ENCODE measurements at regions not wholly inside any gene's neighbourhood (a gene's known extent, or its start where the extent isn't known, plus 50 kb on each side); places are given as distances from the start of the nearest gene placed in this dataset.

- no peaks in the 10 kb centered on the region for H3K36me3 ChIP-seq (ENCODE audit: control insufficient read depth, insufficient read depth, low read length)
- peak in 1 of 6 donors; percentile 1 for DNase-seq (ENCODE audit: low read depth in 4 of 6, low spot score in 6 of 6)
- H3K9me3 ChIP-seq (ENCODE audit: control insufficient read depth, insufficient read depth, low read length) = no peaks in the 10 kb centered on the region
- peaks cover 24% of the 10 kb centered on the region for H3K27me3 ChIP-seq (ENCODE audit: control insufficient read depth, insufficient read depth, low read length)
- peak overlapping the region; percentile 47 for H3K27ac ChIP-seq (ENCODE audit: low read depth, low read length)
- peak overlapping the region; percentile 35 for H3K4me3 ChIP-seq (ENCODE audit: low read depth, low read length)
- no peaks in the 10 kb centered on the region for H3K4me1 ChIP-seq (ENCODE audit: control insufficient read depth, insufficient read depth, low read length)
- 14% methylated on average over 7 of the region's 10 CpGs for WGBS (ENCODE audit: insufficient coverage)
Measured at GRCh38 chr1:65526049-65526556, 105.6 kb downstream of the LEPR start.

DNA sequence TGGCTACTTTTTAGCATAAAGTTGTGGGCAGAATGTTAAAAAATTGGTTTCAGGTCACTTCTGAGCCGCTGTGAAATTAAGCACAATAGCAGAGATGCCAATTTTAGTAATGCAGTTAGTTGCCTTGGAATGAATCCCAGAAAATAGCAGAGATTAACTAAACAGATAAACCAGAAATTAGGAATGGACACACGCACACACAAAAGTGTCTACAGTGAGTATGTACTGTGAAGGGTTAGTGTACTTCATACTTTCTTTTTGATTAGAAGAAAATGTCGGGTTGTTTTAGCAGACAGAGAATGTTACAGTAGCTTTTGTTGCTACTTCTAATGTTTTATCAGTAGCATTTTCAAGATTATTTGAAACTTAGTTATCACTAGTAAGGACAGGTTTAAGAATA is 106.7 kb downstream of the LEPR start:
- H3K9me3 ChIP-seq (ENCODE audit: control insufficient read depth, insufficient read depth, low read length) = no peaks in the 10 kb centered on the region
- WGBS (ENCODE audit: insufficient coverage) = 0% methylated on average over 1 of the region's 3 CpGs
- peak overlapping the region; percentile 22 for H3K27ac ChIP-seq (ENCODE audit: low read depth, low read length)
- H3K4me1 ChIP-seq (ENCODE audit: control insufficient read depth, insufficient read depth, low read length) = no peaks in the 10 kb centered on the region
- peak in 2 of 6 donors; percentile 3 to 31 for DNase-seq (ENCODE audit: low read depth in 4 of 6, low spot score in 6 of 6)
- peak overlapping the region; percentile 35 for H3K4me3 ChIP-seq (ENCODE audit: low read depth, low read length)
- peaks cover 24% of the 10 kb centered on the region for H3K27me3 ChIP-seq (ENCODE audit: control insufficient read depth, insufficient read depth, low read length)
- no peaks in the 10 kb centered on the region for H3K36me3 ChIP-seq (ENCODE audit: control insufficient read depth, insufficient read depth, low read length)

GRCh38 chr1:65527707-65528503 is 107.4 kb downstream of the LEPR start:
- Histone ChIP-seq H3K4me1 (ENCODE audit: control insufficient read depth, insufficient read depth, low read length) (no peaks in the 10 kb centered on the region), H3K36me3 (ENCODE audit: control insufficient read depth, insufficient read depth, low read length) (no peaks in the 10 kb centered on the region), H3K27me3 (ENCODE audit: control insufficient read depth, insufficient read depth, low read length) (peaks cover 24% of the 10 kb centered on the region), H3K27ac (ENCODE audit: low read depth, low read length) (peak overlapping the region; percentile 50), H3K4me3 (ENCODE audit: low read depth, low read length) (peak overlapping the region; percentile 35), H3K9me3 (ENCODE audit: control insufficient read depth, insufficient read depth, low read length) (no peaks in the 10 kb centered on the region)
- 50% methylated on average over 1 of the region's 5 CpGs for WGBS (ENCODE audit: insufficient coverage)
- DNase-seq (ENCODE audit: low read depth in 4 of 6, low spot score in 6 of 6) = peak in 2 of 6 donors; percentile 1 to 23

DNA sequence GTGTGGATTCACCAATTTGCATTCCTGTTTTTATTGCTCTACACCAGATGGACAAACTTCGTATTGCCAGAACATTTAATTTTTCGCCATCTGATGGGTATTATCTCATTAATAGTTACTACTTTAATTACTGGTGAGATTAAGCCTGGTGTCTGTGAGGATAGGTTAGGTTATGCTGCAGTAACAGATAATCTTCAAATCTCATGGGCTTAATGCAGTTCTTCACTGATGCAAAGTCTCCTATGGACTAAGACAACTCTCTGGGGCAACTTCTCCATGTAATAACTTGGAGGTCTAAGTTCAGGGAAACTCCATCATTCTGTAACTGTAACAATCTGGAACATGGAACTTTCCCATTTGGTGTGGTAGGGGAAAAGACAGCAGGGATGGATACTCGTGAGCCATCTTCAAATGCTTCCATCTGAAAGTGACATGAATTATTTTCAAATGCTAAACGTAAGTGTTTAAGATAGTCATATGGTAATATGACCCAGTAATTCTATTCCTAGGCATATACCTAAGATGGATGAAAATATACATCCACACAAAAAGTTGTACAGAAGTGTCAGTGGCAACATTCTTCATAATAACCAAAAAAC is 111.6 kb downstream of the LEPR start:
- H3K9me3 ChIP-seq (ENCODE audit: control insufficient read depth, insufficient read depth, low read length) = no peaks in the 10 kb centered on the region
- 80% methylated on average over 1 of the region's 4 CpGs for WGBS (ENCODE audit: insufficient coverage)
- H3K27me3 ChIP-seq (ENCODE audit: control insufficient read depth, insufficient read depth, low read length) = no peaks in the 10 kb centered on the region
- H3K27ac ChIP-seq (ENCODE audit: low read depth, low read length) = no peak overlapping the region
- no peaks in the 10 kb centered on the region for H3K36me3 ChIP-seq (ENCODE audit: control insufficient read depth, insufficient read depth, low read length)
- H3K4me3 ChIP-seq (ENCODE audit: low read depth, low read length) = no peak overlapping the region
- no peak for DNase-seq (ENCODE audit: low read depth in 4 of 6, low spot score in 6 of 6)
- H3K4me1 ChIP-seq (ENCODE audit: control insufficient read depth, insufficient read depth, low read length) = no peaks in the 10 kb centered on the region

DNA sequence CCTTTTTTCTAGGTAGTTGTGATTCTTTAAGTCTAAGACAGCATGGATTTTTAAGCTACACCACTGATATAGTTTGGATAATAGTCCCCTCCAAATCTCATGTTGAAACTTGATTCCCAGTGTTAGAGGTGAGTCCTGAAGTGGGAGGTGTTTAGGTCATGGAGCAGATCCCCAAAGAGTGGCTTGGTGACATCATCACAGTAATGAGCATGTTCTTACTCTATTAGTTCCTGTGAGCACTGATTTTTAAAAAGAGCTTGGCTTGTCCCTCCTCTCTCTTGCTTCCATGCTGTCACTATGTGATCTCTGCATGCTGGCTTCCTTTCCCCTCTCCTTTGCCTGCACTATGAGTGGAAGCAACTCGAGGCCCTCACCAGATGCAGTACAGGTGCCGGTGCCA is 115.5 kb downstream of the LEPR start:
- Histone ChIP-seq H3K9me3 (ENCODE audit: control insufficient read depth, insufficient read depth, low read length) (no peaks in the 10 kb centered on the region), H3K4me1 (ENCODE audit: control insufficient read depth, insufficient read depth, low read length) (no peaks in the 10 kb centered on the region), H3K4me3 (ENCODE audit: low read depth, low read length) (no peak overlapping the region), H3K27me3 (ENCODE audit: control insufficient read depth, insufficient read depth, low read length) (no peaks in the 10 kb centered on the region), H3K27ac (ENCODE audit: low read depth, low read length) (no peak overlapping the region), H3K36me3 (ENCODE audit: control insufficient read depth, insufficient read depth, low read length) (no peaks in the 10 kb centered on the region)
- WGBS (ENCODE audit: insufficient coverage) = 57% methylated on average over 2 of the region's 2 CpGs
- DNase-seq (ENCODE audit: low read depth in 4 of 6, low spot score in 6 of 6) = no peak

DNA sequence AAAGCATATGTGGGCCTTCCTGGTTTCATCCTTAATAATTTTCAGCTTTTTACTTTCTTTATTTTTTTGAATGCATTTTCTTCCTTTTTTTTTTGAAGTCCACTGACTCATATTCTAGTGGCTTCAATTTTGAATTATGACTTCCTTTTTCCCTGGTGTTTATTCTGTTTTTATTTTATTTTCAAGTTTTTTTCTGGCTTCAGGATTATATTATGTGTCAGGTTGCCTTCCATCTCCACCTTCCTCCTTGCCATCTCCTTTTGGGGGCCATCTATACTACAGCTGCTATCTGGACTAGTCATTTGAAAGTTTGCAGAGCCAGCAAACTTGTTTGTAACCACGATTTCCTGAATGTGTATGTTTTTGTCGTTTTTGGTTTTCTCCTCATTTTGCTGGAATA is 117.6 kb downstream of the LEPR start:
- Histone ChIP-seq H3K4me1 (ENCODE audit: control insufficient read depth, insufficient read depth, low read length) (no peaks in the 10 kb centered on the region), H3K36me3 (ENCODE audit: control insufficient read depth, insufficient read depth, low read length) (no peaks in the 10 kb centered on the region), H3K4me3 (ENCODE audit: low read depth, low read length) (no peak overlapping the region), H3K27ac (ENCODE audit: low read depth, low read length) (no peak overlapping the region), H3K27me3 (ENCODE audit: control insufficient read depth, insufficient read depth, low read length) (no peaks in the 10 kb centered on the region), H3K9me3 (ENCODE audit: control insufficient read depth, insufficient read depth, low read length) (no peaks in the 10 kb centered on the region)
- DNase-seq (ENCODE audit: low read depth in 4 of 6, low spot score in 6 of 6) = no peak
- no CpG with 5 or more reads among the region's 2 CpGs for WGBS (ENCODE audit: insufficient coverage)

DNA sequence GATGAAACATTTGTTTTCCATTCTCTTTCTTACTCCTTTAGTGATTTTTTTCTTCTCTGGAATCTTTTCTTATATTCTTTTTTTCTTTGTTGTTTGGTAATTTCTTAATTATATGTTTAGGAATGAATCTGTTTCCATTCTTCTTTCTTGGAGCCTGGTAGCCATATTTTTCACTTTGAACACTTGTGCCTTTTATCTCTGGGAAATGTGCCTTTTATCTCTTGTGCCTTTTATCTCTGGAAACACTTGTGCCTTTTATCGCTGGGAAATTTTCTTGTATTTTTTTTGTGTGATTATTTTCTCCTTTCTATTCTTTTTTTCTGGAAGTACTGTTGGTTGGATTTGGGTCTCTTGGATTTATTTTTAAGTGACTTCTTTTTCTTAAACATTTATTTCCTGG is 118.2 kb downstream of the LEPR start:
- H3K4me1 ChIP-seq (ENCODE audit: control insufficient read depth, insufficient read depth, low read length) = no peaks in the 10 kb centered on the region
- WGBS (ENCODE audit: insufficient coverage) = no CpG with 5 or more reads among the region's 1 CpG
- no peak overlapping the region for H3K27ac ChIP-seq (ENCODE audit: low read depth, low read length)
- H3K9me3 ChIP-seq (ENCODE audit: control insufficient read depth, insufficient read depth, low read length) = no peaks in the 10 kb centered on the region
- H3K36me3 ChIP-seq (ENCODE audit: control insufficient read depth, insufficient read depth, low read length) = no peaks in the 10 kb centered on the region
- no peaks in the 10 kb centered on the region for H3K27me3 ChIP-seq (ENCODE audit: control insufficient read depth, insufficient read depth, low read length)
- no peak for DNase-seq (ENCODE audit: low read depth in 4 of 6, low spot score in 6 of 6)
- H3K4me3 ChIP-seq (ENCODE audit: low read depth, low read length) = no peak overlapping the region

DNA sequence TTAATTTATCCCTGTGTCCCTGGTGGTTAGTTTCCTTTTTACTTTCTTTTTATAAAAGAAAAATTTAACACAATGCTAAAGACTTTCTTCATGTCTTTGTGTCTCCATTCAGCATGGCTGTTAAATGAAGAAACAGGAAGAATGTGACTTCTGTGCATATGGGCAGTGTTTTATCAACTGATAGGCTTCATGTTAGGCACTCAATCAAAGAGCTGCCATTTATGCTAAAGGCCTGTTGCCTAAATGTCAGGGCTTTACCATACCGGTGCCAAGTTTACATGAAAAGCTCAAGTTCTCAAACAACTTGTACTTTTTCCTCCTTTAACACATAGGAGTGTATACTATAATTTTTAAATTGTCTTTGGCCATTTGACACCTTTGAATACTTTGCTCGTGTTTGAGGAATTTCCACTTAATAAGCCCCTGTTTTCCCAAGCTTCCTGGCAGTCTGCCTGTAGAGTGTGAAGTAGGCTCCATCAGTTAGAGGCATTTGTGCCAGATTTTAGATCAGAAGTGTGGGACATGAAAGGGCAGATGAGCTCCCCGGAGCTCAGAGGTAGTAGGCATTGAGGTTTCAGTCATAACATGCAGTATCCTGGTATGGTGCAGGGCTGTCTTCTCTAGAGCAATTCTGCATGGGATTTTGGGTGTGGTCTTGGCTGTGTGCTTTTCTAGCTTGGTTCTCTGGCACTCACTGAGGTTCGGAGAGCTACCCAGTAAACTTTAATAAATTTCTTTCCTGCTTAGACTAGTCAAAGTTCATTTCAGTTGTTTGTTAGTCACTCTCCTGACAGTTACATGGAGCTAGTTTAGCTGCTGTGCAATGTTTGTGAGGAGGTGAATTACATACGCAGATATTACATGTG is 119.0 kb downstream of the LEPR start:
- WGBS (ENCODE audit: insufficient coverage) = 94% methylated on average over 2 of the region's 5 CpGs
- Histone ChIP-seq H3K9me3 (ENCODE audit: control insufficient read depth, insufficient read depth, low read length) (no peaks in the 10 kb centered on the region), H3K27ac (ENCODE audit: low read depth, low read length) (no peak overlapping the region), H3K4me3 (ENCODE audit: low read depth, low read length) (no peak overlapping the region), H3K27me3 (ENCODE audit: control insufficient read depth, insufficient read depth, low read length) (no peaks in the 10 kb centered on the region), H3K36me3 (ENCODE audit: control insufficient read depth, insufficient read depth, low read length) (no peaks in the 10 kb centered on the region), H3K4me1 (ENCODE audit: control insufficient read depth, insufficient read depth, low read length) (no peaks in the 10 kb centered on the region)
- DNase-seq (ENCODE audit: low read depth in 4 of 6, low spot score in 6 of 6) = peak in 1 of 6 donors; percentile 14

GRCh38 chr1:65541161-65541560 is 120.7 kb downstream of the LEPR start:
- Histone ChIP-seq H3K4me1 (ENCODE audit: control insufficient read depth, insufficient read depth, low read length) (no peaks in the 10 kb centered on the region), H3K36me3 (ENCODE audit: control insufficient read depth, insufficient read depth, low read length) (no peaks in the 10 kb centered on the region), H3K4me3 (ENCODE audit: low read depth, low read length) (no peak overlapping the region), H3K9me3 (ENCODE audit: control insufficient read depth, insufficient read depth, low read length) (no peaks in the 10 kb centered on the region), H3K27ac (ENCODE audit: low read depth, low read length) (no peak overlapping the region), H3K27me3 (ENCODE audit: control insufficient read depth, insufficient read depth, low read length) (no peaks in the 10 kb centered on the region)
- WGBS (ENCODE audit: insufficient coverage) = no CpG with 5 or more reads among the region's 2 CpGs
- DNase-seq (ENCODE audit: low read depth in 4 of 6, low spot score in 6 of 6) = no peak

Data from spinal cord (tissue), 9 donors.